ENCODE measurements at regions not wholly inside any gene's neighbourhood (a gene's known extent, or its start where the extent isn't known, plus 50 kb on each side); places are given as distances from the start of the nearest gene placed in this dataset.

DNA sequence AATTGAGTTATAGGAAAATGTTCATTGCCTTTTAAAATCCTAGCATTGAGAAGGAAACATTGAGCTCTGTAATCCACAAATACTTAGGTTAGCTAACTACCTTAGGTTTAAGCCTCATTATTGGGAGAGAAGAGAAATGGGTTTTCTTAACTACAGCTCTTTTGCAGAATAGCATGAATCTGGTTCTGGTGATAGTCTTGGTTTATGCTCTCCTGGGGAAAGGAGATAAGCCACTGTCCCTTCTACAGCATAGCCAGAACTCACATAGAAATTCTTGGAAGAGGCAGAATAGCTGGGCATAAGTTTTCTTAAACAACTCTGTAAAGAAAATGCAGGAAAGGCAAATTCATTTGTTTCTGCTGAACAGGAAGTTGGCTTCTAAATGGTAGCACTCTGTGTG, 378.6 kb upstream of the CHRM2 start:
- H3K9me3 ChIP-seq = no peaks in the 10 kb centered on the region
- H3K4me1 ChIP-seq (replicated peaks) = no peaks in the 10 kb centered on the region
- no peak overlapping the region for H3K27ac ChIP-seq
- H3K4me3 ChIP-seq = no peak overlapping the region
- no peaks in the 10 kb centered on the region for H3K36me3 ChIP-seq
- no peak for TF ChIP-seq CTCF (IDR thresholded peaks at IDR 0.05)
- no peak for DNase-seq (ENCODE audit: low spot score)
- intact Hi-C loops (cut with DNase I) = no loop called here
- no peaks in the 10 kb centered on the region for H3K27me3 ChIP-seq (replicated peaks; ENCODE audit: insufficient read depth)

- no peak for TF ChIP-seq POLR2AphosphoS5 (IDR thresholded peaks at IDR 0.05)
- TF ChIP-seq POLR2A (IDR thresholded peaks at IDR 0.05) = no peak
- TF ChIP-seq CTCF (IDR thresholded peaks at IDR 0.05) = no peak
- intact Hi-C loops (cut with DNase I) = no loop called here
- DNase-seq (ENCODE audit: low spot score) = no peak
Measured at GRCh38 chr7:136480901-136481300, 387.6 kb upstream of the CHRM2 start.

GRCh38 chr7:136479922-136480321, 388.5 kb upstream of the CHRM2 start:
- intact Hi-C loops (cut with DNase I) = no loop called here
- no peaks in the 10 kb centered on the region for H3K4me1 ChIP-seq (replicated peaks)
- no peak for DNase-seq (ENCODE audit: low spot score)
- H3K4me3 ChIP-seq = no peak overlapping the region
- H3K27ac ChIP-seq = no peak overlapping the region
- no peaks in the 10 kb centered on the region for H3K9me3 ChIP-seq
- TF ChIP-seq POLR2A (IDR thresholded peaks at IDR 0.05) = no peak
- TF ChIP-seq POLR2AphosphoS5 (IDR thresholded peaks at IDR 0.05) = no peak
- TF ChIP-seq CTCF (IDR thresholded peaks at IDR 0.05) = no peak
- H3K36me3 ChIP-seq = no peaks in the 10 kb centered on the region
- H3K27me3 ChIP-seq (replicated peaks; ENCODE audit: insufficient read depth) = no peaks in the 10 kb centered on the region
- WGBS = 46% methylated on average over 2 of the region's 2 CpGs

More at GRCh38 chr7:136480901-136481300, 387.6 kb upstream of the CHRM2 start:
- no peak overlapping the region for H3K27ac ChIP-seq
- no peak overlapping the region for H3K4me3 ChIP-seq
- H3K4me1 ChIP-seq (replicated peaks) = no peaks in the 10 kb centered on the region
- H3K36me3 ChIP-seq = no peaks in the 10 kb centered on the region
- H3K9me3 ChIP-seq = no peaks in the 10 kb centered on the region
- 47% methylated on average over 4 of the region's 4 CpGs for WGBS
- no peaks in the 10 kb centered on the region for H3K27me3 ChIP-seq (replicated peaks; ENCODE audit: insufficient read depth)

DNA sequence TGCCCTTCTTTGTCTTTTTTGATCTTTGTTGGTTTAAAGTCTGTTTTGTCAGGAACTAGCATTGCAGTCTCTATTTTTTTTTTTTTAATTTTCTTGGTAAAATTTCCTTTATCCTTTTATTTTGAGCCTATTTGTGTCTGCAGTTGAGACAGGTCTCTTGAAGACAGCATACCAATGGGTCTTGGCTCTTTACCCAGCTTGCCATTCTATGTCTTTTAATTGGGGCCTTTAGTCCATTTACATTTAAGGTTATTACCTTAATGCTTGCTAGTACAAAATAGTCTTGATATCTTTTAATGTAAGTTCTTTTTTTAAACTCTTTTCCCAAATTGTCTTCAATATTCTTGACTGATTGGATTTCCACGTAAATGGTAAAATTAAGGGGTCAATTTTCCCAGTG, 398.3 kb upstream of the CHRM2 start:
- Histone ChIP-seq H3K36me3 (no peaks in the 10 kb centered on the region), H3K9me3 (no peaks in the 10 kb centered on the region), H3K4me1 (replicated peaks) (no peaks in the 10 kb centered on the region), H3K27ac (no peak overlapping the region), H3K4me3 (no peak overlapping the region), H3K27me3 (replicated peaks; ENCODE audit: insufficient read depth) (no peaks in the 10 kb centered on the region)
- no peak for DNase-seq (ENCODE audit: low spot score)
- TF ChIP-seq POLR2A (IDR thresholded peaks at IDR 0.05) (no peak), CTCF (IDR thresholded peaks at IDR 0.05) (no peak), POLR2AphosphoS5 (IDR thresholded peaks at IDR 0.05) (no peak)
- 95% methylated on average over 1 of the region's 1 CpG for WGBS
- intact Hi-C loops (cut with DNase I) = no loop called here

DNA sequence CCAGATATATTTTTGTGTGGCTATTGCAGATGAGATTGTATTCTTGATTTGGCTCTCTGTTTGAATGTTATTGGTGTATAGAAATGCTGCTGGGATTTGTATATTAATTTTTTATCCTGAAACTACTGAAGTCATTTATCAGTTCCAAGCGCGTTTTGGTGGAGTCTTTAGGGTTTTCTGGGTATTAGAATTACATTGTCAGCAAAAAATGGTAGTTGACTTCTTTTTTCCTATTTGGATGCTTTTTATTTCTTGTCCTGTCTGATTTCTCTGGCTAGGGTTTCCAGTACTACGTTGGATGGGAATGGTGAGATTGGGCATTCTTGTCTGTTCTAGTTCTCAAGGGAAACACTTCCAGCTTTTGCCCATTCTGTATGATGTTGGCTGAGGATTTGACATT, 415.5 kb upstream of the CHRM2 start:
- no peaks in the 10 kb centered on the region for H3K9me3 ChIP-seq
- intact Hi-C loops (cut with DNase I) = no loop called here
- WGBS = 88% methylated on average over 3 of the region's 3 CpGs

More for the DNA sequence above, 415.5 kb upstream of the CHRM2 start:
- TF ChIP-seq CTCF (IDR thresholded peaks at IDR 0.05) (no peak), POLR2AphosphoS5 (IDR thresholded peaks at IDR 0.05) (no peak), POLR2A (IDR thresholded peaks at IDR 0.05) (no peak)
- H3K4me3 ChIP-seq = no peak overlapping the region
- DNase-seq (ENCODE audit: low spot score) = no peak
- H3K36me3 ChIP-seq = no peaks in the 10 kb centered on the region
- H3K4me1 ChIP-seq (replicated peaks) = no peaks in the 10 kb centered on the region
- H3K27ac ChIP-seq = no peak overlapping the region
- H3K27me3 ChIP-seq (replicated peaks; ENCODE audit: insufficient read depth) = no peaks in the 10 kb centered on the region

All from prostate gland (tissue), 2 donors.